Activated CD4-positive, CD25-positive, alpha-beta regulatory T cell treated with anti-CD3 and anti-CD28 coated beads, Interleukin-2, amount 50 U/mL, for 72 hours (primary cell): ENCODE measurements at regions not wholly inside any gene's neighbourhood (a gene's known extent, or its start where the extent isn't known, plus 50 kb on each side); places are given as distances from the start of the nearest gene placed in this dataset.

Source experiments
- DNase-seq: peaks from one replicate; pipeline ENCODE4 v3.0.0; 2021

- DNase-seq: no peak
These were observed 537.3 kb upstream of the TGFBR2 start for GRCh38 chr3:30069056-30069455.

- no peak for DNase-seq
These were observed 533.4 kb upstream of the TGFBR2 start for GRCh38 chr3:30073040-30073439.

- no peak for DNase-seq
These were observed 532.8 kb upstream of the TGFBR2 start for GRCh38 chr3:30073622-30074021.

GRCh38 chr3:30075514-30075913 is 530.9 kb upstream of the TGFBR2 start:
- no peak for DNase-seq

- DNase-seq: no peak
These were observed 529.5 kb upstream of the TGFBR2 start for GRCh38 chr3:30076899-30077298.

- DNase-seq: no peak
These were observed 528.7 kb upstream of the TGFBR2 start for GRCh38 chr3:30077746-30078145.

GRCh38 chr3:30078736-30079135 is 527.7 kb upstream of the TGFBR2 start:
- DNase-seq: no peak

GRCh38 chr3:30081904-30082303 is 524.5 kb upstream of the TGFBR2 start:
- DNase-seq: no peak

GRCh38 chr3:30082652-30083051 is 523.7 kb upstream of the TGFBR2 start:
- no peak for DNase-seq

- no peak for DNase-seq
These were observed 523.1 kb upstream of the TGFBR2 start for GRCh38 chr3:30083315-30083714.

- no peak for DNase-seq
These were observed 522.1 kb upstream of the TGFBR2 start for GRCh38 chr3:30084316-30084715.

GRCh38 chr3:30084971-30085403 is 521.4 kb upstream of the TGFBR2 start:
- no peak for DNase-seq

- DNase-seq: no peak
These were observed 520.9 kb upstream of the TGFBR2 start for GRCh38 chr3:30085486-30085885.

GRCh38 chr3:30091686-30092085 is 514.7 kb upstream of the TGFBR2 start:
- no peak for DNase-seq

- DNase-seq: no peak
These were observed 509.3 kb upstream of the TGFBR2 start for GRCh38 chr3:30097022-30097650.

- no peak for DNase-seq
These were observed 508.2 kb upstream of the TGFBR2 start for GRCh38 chr3:30098243-30098642.

- no peak for DNase-seq
These were observed 507.5 kb upstream of the TGFBR2 start for GRCh38 chr3:30098653-30099455.

GRCh38 chr3:30102356-30102755 is 504.0 kb upstream of the TGFBR2 start:
- no peak for DNase-seq

- no peak for DNase-seq
These were observed 503.2 kb upstream of the TGFBR2 start for GRCh38 chr3:30103186-30103585.

GRCh38 chr3:30107531-30107930 is 498.9 kb upstream of the TGFBR2 start:
- no peak for DNase-seq

GRCh38 chr3:30112411-30112810 is 494.0 kb upstream of the TGFBR2 start:
- DNase-seq: no peak

GRCh38 chr3:30112902-30113484 is 493.4 kb upstream of the TGFBR2 start:
- no peak for DNase-seq

GRCh38 chr3:30113906-30114305 is 492.5 kb upstream of the TGFBR2 start:
- DNase-seq: no peak

- DNase-seq: no peak
These were observed 491.5 kb upstream of the TGFBR2 start for GRCh38 chr3:30114918-30115317.
